PC-9 (cell line): ENCODE measurements at regions not wholly inside any gene's neighbourhood (a gene's known extent, or its start where the extent isn't known, plus 50 kb on each side); places are given as distances from the start of the nearest gene placed in this dataset.

ENCODE experiments used
- BruUV-seq: library from RNA; stranded (reverse); fragments of 400-500 nt; replicated peaks from 2 replicates; lab custom pipeline; 2021; lab: Mats Ljungman, UMichigan
- CTCF ChIA-PET: fragments of 300-600 bp; sonication (Branson Sonifier 250); formaldehyde crosslinking; loops from one replicate; lab custom pipeline; 2022; ENCODE audit warnings: antibody characterized with exemption; lab: Charles Lee
- POLR2A ChIA-PET: fragments of 300-600 bp; sonication (Branson Sonifier 250); formaldehyde crosslinking; loops from one replicate; lab custom pipeline; 2022; ENCODE audit warnings: antibody characterized with exemption; ENCODE audit not compliant: unreplicated experiment; lab: Charles Lee
- DNase-seq, 2 experiments: peaks; one replicate each; pipeline versions ENCODE4 v3.0.0 to v3.0.0-alpha.2; 2015 to 2022; ENCODE audit warnings: mixed read lengths in 1 of 2
- H2AFZ ChIP-seq: fragments of 200-600 bp; sonication (generic); 2 replicates; pipeline ENCODE4 v1.8.1; 2017; ENCODE audit warnings: antibody characterized with exemption
- H3F3A ChIP-seq: fragments of 200-600 bp; sonication (generic); 2 replicates; pipeline ENCODE4 v1.8.1; 2017; ENCODE audit warnings: antibody characterized with exemption, mild to moderate bottlenecking, low read depth; ENCODE audit not compliant: insufficient read depth
- H3K27ac ChIP-seq: fragments of 200-600 bp; sonication (generic); 2 replicates; pipeline ENCODE4 v1.6.1; 2016; ENCODE audit warnings: mixed run types
- H3K27me3 ChIP-seq: fragments of 200-600 bp; sonication (generic); 2 replicates; pipeline ENCODE4 v1.6.1; 2016; ENCODE audit warnings: low read depth, mixed run types; ENCODE audit not compliant: insufficient read depth
- H3K36me3 ChIP-seq: fragments of 200-600 bp; sonication (generic); 2 replicates; pipeline ENCODE4 v1.6.1; 2016; ENCODE audit warnings: low read depth, mixed run types
- H3K4me1 ChIP-seq: fragments of 200-600 bp; sonication (generic); replicated peaks from 2 replicates; pipeline ENCODE4 v1.6.1; 2016; ENCODE audit warnings: mixed run types; ENCODE audit not compliant: insufficient read depth
- H3K4me2 ChIP-seq: fragments of 200-600 bp; sonication (generic); 2 replicates; pipeline ENCODE4 v1.6.1; 2017; ENCODE audit warnings: mixed run types
- H3K4me3 ChIP-seq: fragments of 200-600 bp; sonication (generic); 2 replicates; pipeline ENCODE4 v1.6.1; 2016; ENCODE audit warnings: mixed run types
- H3K79me2 ChIP-seq: fragments of 200-600 bp; sonication (generic); 2 replicates; pipeline ENCODE4 v1.6.1; 2017; ENCODE audit warnings: low read depth, mixed run types
- H3K9me2 ChIP-seq: fragments of 200-600 bp; sonication (generic); 2 replicates; pipeline ENCODE4 v1.8.1; 2017; ENCODE audit warnings: mild to moderate bottlenecking; ENCODE audit not compliant: insufficient read depth
- H3K9me3 ChIP-seq: fragments of 200-600 bp; sonication (generic); 2 replicates; pipeline ENCODE4 v1.8.1; 2016; ENCODE audit warnings: low read depth; ENCODE audit not compliant: insufficient read depth
- H4K20me1 ChIP-seq: fragments of 200-600 bp; sonication (generic); 2 replicates; pipeline ENCODE4 v1.8.1; 2017; ENCODE audit not compliant: insufficient read depth
- CTCF ChIP-seq: fragments of 200-600 bp; sonication (generic); conservative IDR thresholded peaks from 2 replicates; pipeline ENCODE4 v1.6.1; 2017; ENCODE audit warnings: mixed run types, antibody characterized with exemption, mild to moderate bottlenecking, moderate library complexity
- EZH2 ChIP-seq: fragments of 200-600 bp; sonication (generic); IDR thresholded peaks from 2 replicates; pipeline ENCODE4 v1.8.0; 2017; ENCODE audit warnings: antibody characterized with exemption, low read depth
- intact Hi-C: fragments of 100-400 bp; cut with micrococcal nuclease; formaldehyde crosslinking; loops from one replicate; pipeline ENCODE4 v1.10.0; 2022; ENCODE audit not compliant: unreplicated experiment

- H3K4me2 ChIP-seq = no peak overlapping the region
- DNase-seq = no peak
- intact Hi-C loops = no loop called here
- H3K79me2 ChIP-seq = no peaks in the 10 kb centered on the region
- no peaks in the 10 kb centered on the region for H4K20me1 ChIP-seq
- ChIA-PET CTCF (no interaction called here), POLR2A (no interaction called here)
- H3K4me3 ChIP-seq = no peak overlapping the region
- no peaks in the 10 kb centered on the region for H3K4me1 ChIP-seq
- no peaks in the 10 kb centered on the region for H3K9me2 ChIP-seq
- H3K36me3 ChIP-seq = no peaks in the 10 kb centered on the region
- TF ChIP-seq EZH2 (no peak), CTCF (no peak)
- H2AFZ ChIP-seq = no peak overlapping the region
- no peaks in the 10 kb centered on the region for H3K27me3 ChIP-seq
- BruUV-seq = no TSS peak
- H3F3A ChIP-seq = no peaks in the 10 kb centered on the region
- H3K27ac ChIP-seq = no peak overlapping the region
- H3K9me3 ChIP-seq = no peaks in the 10 kb centered on the region
These were observed 387.8 kb downstream of the AEBP2 start for GRCh38 chr12:19826980-19827550.

- no peak overlapping the region for H3K4me2 ChIP-seq
- no peaks in the 10 kb centered on the region for H3K36me3 ChIP-seq
- DNase-seq = no peak
- no peaks in the 10 kb centered on the region for H3K79me2 ChIP-seq
- no peak for TF ChIP-seq CTCF
- TF ChIP-seq EZH2 = no peak
- intact Hi-C loops = no loop called here
- H2AFZ ChIP-seq = no peak overlapping the region
- no peak overlapping the region for H3K4me3 ChIP-seq
- no peaks in the 10 kb centered on the region for H3K9me3 ChIP-seq
- CTCF ChIA-PET = no interaction called here
- no peaks in the 10 kb centered on the region for H3K27me3 ChIP-seq
- no peaks in the 10 kb centered on the region for H4K20me1 ChIP-seq
- no TSS peak for BruUV-seq
- no peaks in the 10 kb centered on the region for H3K9me2 ChIP-seq
- no peaks in the 10 kb centered on the region for H3K4me1 ChIP-seq
- H3F3A ChIP-seq = no peaks in the 10 kb centered on the region
- H3K27ac ChIP-seq = no peak overlapping the region
- POLR2A ChIA-PET = no interaction called here
These were observed 390.0 kb downstream of the AEBP2 start for GRCh38 chr12:19829100-19829853.

GRCh38 chr12:19830446-19830845 lies 391.2 kb downstream of the AEBP2 start:
- no peak overlapping the region for H3K27ac ChIP-seq
- H3K9me3 ChIP-seq = no peaks in the 10 kb centered on the region
- H3K9me2 ChIP-seq = no peaks in the 10 kb centered on the region
- no peak overlapping the region for H3K4me2 ChIP-seq
- POLR2A ChIA-PET = no interaction called here
- CTCF ChIA-PET = no interaction called here
- H3K36me3 ChIP-seq = no peaks in the 10 kb centered on the region
- TF ChIP-seq EZH2 = no peak
- TF ChIP-seq CTCF = no peak
- H3F3A ChIP-seq = no peaks in the 10 kb centered on the region
- no peak for DNase-seq
- no peaks in the 10 kb centered on the region for H3K79me2 ChIP-seq
- H2AFZ ChIP-seq = no peak overlapping the region
- no peaks in the 10 kb centered on the region for H4K20me1 ChIP-seq
- BruUV-seq = no TSS peak
- no peaks in the 10 kb centered on the region for H3K4me1 ChIP-seq
- no peaks in the 10 kb centered on the region for H3K27me3 ChIP-seq
- no peak overlapping the region for H3K4me3 ChIP-seq
- intact Hi-C loops = no loop called here
